KOPT-K1 (cell line): ENCODE measurements at regions not wholly inside any gene's neighbourhood (a gene's known extent, or its start where the extent isn't known, plus 50 kb on each side); places are given as distances from the start of the nearest gene placed in this dataset.

Experiments
- H3K27ac ChIP-seq: fragments of 200-600 bp; sonication (generic); 2 replicates; pipeline ENCODE4 v1.5.1; 2016; ENCODE audit warnings: antibody characterized with exemption, mild to moderate bottlenecking, low read depth, low read length; ENCODE audit not compliant: poor library complexity, severe bottlenecking
- H3K36me3 ChIP-seq: fragments of 200-600 bp; sonication (generic); 2 replicates; pipeline ENCODE4 v1.5.1; 2017; ENCODE audit warnings: antibody characterized with exemption, mild to moderate bottlenecking, low read length, moderate library complexity; ENCODE audit not compliant: insufficient read depth
- H3K9me3 ChIP-seq: fragments of 200-600 bp; sonication (generic); 2 replicates; pipeline ENCODE4 v1.5.1; 2017; ENCODE audit warnings: antibody characterized with exemption, low read length, mild to moderate bottlenecking; ENCODE audit not compliant: insufficient read depth, poor library complexity, severe bottlenecking

- Histone ChIP-seq H3K36me3 (no peaks in the 10 kb centered on the region), H3K27ac (no peak overlapping the region), H3K9me3 (no peaks in the 10 kb centered on the region)
These were observed 72.2 kb upstream of the SLC4A10 start for GRCh38 chr2:161552015-161552414.

- Histone ChIP-seq H3K27ac (no peak overlapping the region), H3K36me3 (no peaks in the 10 kb centered on the region), H3K9me3 (no peaks in the 10 kb centered on the region)
These were observed 68.4 kb upstream of the SLC4A10 start for GRCh38 chr2:161555826-161556225.

- Histone ChIP-seq H3K9me3 (peaks cover 2% of the 10 kb centered on the region), H3K27ac (no peak overlapping the region), H3K36me3 (no peaks in the 10 kb centered on the region)
These were observed 67.8 kb upstream of the SLC4A10 start for GRCh38 chr2:161556440-161556839.

- H3K9me3 ChIP-seq = peaks cover 11% of the 10 kb centered on the region
- H3K36me3 ChIP-seq = no peaks in the 10 kb centered on the region
- no peak overlapping the region for H3K27ac ChIP-seq
These were observed 66.7 kb upstream of the SLC4A10 start for GRCh38 chr2:161557538-161557937.

- H3K36me3 ChIP-seq = no peaks in the 10 kb centered on the region
- H3K9me3 ChIP-seq = peaks cover 35% of the 10 kb centered on the region
- no peak overlapping the region for H3K27ac ChIP-seq
These were observed 59.3 kb upstream of the SLC4A10 start for GRCh38 chr2:161564906-161565305.

GRCh38 chr2:161569401-161569800, 54.8 kb upstream of the SLC4A10 start:
- H3K9me3 ChIP-seq = peaks cover 6% of the 10 kb centered on the region
- H3K36me3 ChIP-seq = no peaks in the 10 kb centered on the region
- H3K27ac ChIP-seq = no peak overlapping the region

- Histone ChIP-seq H3K27ac (no peak overlapping the region), H3K36me3 (no peaks in the 10 kb centered on the region), H3K9me3 (no peaks in the 10 kb centered on the region)
These were observed 53.7 kb upstream of the SLC4A10 start for GRCh38 chr2:161570424-161571050.

- Histone ChIP-seq H3K36me3 (no peaks in the 10 kb centered on the region), H3K27ac (no peak overlapping the region), H3K9me3 (no peaks in the 10 kb centered on the region)
These were observed 53.2 kb upstream of the SLC4A10 start for GRCh38 chr2:161571051-161571429.
